RWPE1 (cell line): ENCODE measurements at regions not wholly inside any gene's neighbourhood (a gene's known extent, or its start where the extent isn't known, plus 50 kb on each side); places are given as distances from the start of the nearest gene placed in this dataset.

ENCODE experiments used
- CTCF ChIA-PET: fragments of 350-600 bp; sonication (Branson Sonifier 250); formaldehyde crosslinking; extraction: SDS; loops from one replicate; lab custom pipeline; 2021; lab: Yijun Ruan, JAX
- POLR2A ChIA-PET: fragments of 400-600 bp; formaldehyde crosslinking; extraction: SDS; loops from one replicate; lab custom pipeline; 2020; ENCODE audit warnings: antibody characterized with exemption; ENCODE audit not compliant: low non-redundant PET; lab: Yijun Ruan, JAX
- DNase-seq: peaks from one replicate; pipeline ENCODE4 v3.0.0; 2012; ENCODE audit warnings: low spot score
- H3K27ac ChIP-seq: fragments of 450-650 bp; 2 replicates; pipeline ENCODE4 v1.5.1; 2017
- CTCF ChIP-seq: fragments of 450-650 bp; conservative IDR thresholded peaks from 2 replicates; pipeline ENCODE4 v1.5.1; 2017; ENCODE audit warnings: low read depth, mild to moderate bottlenecking

GRCh38 chr3:127059072-127059471 lies 76.2 kb downstream of the PLXNA1 start:
- no peak overlapping the region for H3K27ac ChIP-seq
- ChIA-PET CTCF (no interaction called here), POLR2A (no interaction called here)
- no peak for DNase-seq
- TF ChIP-seq CTCF, result no peak

- POLR2A ChIA-PET, result no interaction called here
These were observed 78.7 kb downstream of the PLXNA1 start for GRCh38 chr3:127061641-127062040.

GRCh38 chr3:127062926-127063325 lies 80.0 kb downstream of the PLXNA1 start:
- CTCF ChIA-PET, result no interaction called here
- POLR2A ChIA-PET, result no interaction called here
- no peak overlapping the region for H3K27ac ChIP-seq
- TF ChIP-seq CTCF, result no peak
- DNase-seq, result no peak

More at GRCh38 chr3:127061641-127062040, 78.7 kb downstream of the PLXNA1 start:
- DNase-seq, result no peak
- CTCF ChIA-PET, result interaction anchor here (0.6 kb wide), 1 partner anchor 12 kb away, joined by 4 read pairs; no protein-coding TSS in a partner anchor
- TF ChIP-seq CTCF, result no peak
- no peak overlapping the region for H3K27ac ChIP-seq

- no peak for TF ChIP-seq CTCF
- CTCF ChIA-PET, result no interaction called here
- POLR2A ChIA-PET, result no interaction called here
- H3K27ac ChIP-seq, result no peak overlapping the region
- DNase-seq, result no peak
These were observed 81.0 kb downstream of the PLXNA1 start for GRCh38 chr3:127063916-127064315.

GRCh38 chr3:127064391-127065137 lies 81.6 kb downstream of the PLXNA1 start:
- no peak overlapping the region for H3K27ac ChIP-seq
- CTCF ChIA-PET, result interaction anchor here (0.6 kb wide), 1 partner anchor 209 kb away, joined by 3 read pairs; no protein-coding TSS in a partner anchor
- DNase-seq, result peak; percentile 57
- TF ChIP-seq CTCF, result no peak
- POLR2A ChIA-PET, result no interaction called here

GRCh38 chr3:127065138-127065427 lies 82.2 kb downstream of the PLXNA1 start:
- ChIA-PET POLR2A (no interaction called here), CTCF (interaction anchor here (0.6 kb wide), 1 partner anchor 210 kb away, joined by 3 read pairs; no protein-coding TSS in a partner anchor)
- H3K27ac ChIP-seq, result no peak overlapping the region
- no peak for DNase-seq
- no peak for TF ChIP-seq CTCF
